PFSK-1 (cell line): ENCODE measurements at regions not wholly inside any gene's neighbourhood (a gene's known extent, or its start where the extent isn't known, plus 50 kb on each side); places are given as distances from the start of the nearest gene placed in this dataset.

Experiments used
- POLR2AphosphoS5 ChIP-seq: IDR thresholded peaks from 2 replicates; pipeline ENCODE4 v1.6.1; 2012; ENCODE audit warnings: low read depth, mild to moderate bottlenecking, control low read depth, low read length, moderate library complexity
- REST ChIP-seq, 2 experiments: IDR thresholded peaks; 2 replicates each; pipeline versions ENCODE4 v1.6.1 to v1.8.0; 2011 to 2012; ENCODE audit warnings: low read depth in 2 of 2, low read length in 2 of 2, control low read depth in 1 of 2, inconsistent platforms in 1 of 2, mild to moderate bottlenecking in 1 of 2, moderate library complexity in 1 of 2; ENCODE audit not compliant: insufficient read depth in 1 of 2
- TAF1 ChIP-seq: IDR thresholded peaks from 2 replicates; pipeline ENCODE4 v1.6.1; 2012; ENCODE audit warnings: low read length, control low read depth, borderline replicate concordance; ENCODE audit not compliant: insufficient read depth

GRCh38 chr5:28219539-28219938 is 1181.2 kb upstream of the CDH9 start:
- no peak for TF ChIP-seq POLR2AphosphoS5
- TF ChIP-seq TAF1: no peak
- TF ChIP-seq REST (IDR thresholded peaks at IDR 0.05; ENCODE audit: insufficient read depth in 1 of 2, low read depth in 2 of 2, low read length in 2 of 2): no peak
